ENCODE measurements at regions not wholly inside any gene's neighbourhood (a gene's known extent, or its start where the extent isn't known, plus 50 kb on each side); places are given as distances from the start of the nearest gene placed in this dataset.

DNA sequence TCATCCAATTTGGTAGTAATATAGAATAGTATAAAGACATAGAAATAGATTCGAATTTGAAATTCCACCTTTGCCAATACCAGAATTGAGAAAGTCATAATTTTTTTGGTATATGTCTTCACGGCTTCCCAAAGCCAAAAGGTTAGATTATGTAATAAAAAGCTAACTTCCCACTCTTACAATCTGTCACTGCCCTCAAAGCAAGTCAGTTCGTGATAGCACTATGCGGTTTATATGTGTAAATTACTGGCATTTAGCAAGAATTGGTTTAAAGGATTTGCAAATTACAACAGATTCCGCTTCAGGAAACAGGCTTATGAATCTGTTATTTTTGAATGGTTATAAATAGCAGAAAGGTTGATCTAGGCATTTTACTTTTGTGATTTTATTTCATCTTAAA, 679.4 kb upstream of the ADGRL2 start:
- no peaks in the 10 kb centered on the region for H3K36me3 Mint-ChIP-seq (ENCODE audit: insufficient read depth, unreplicated experiment)
- no peak overlapping the region for H3K4me3 Mint-ChIP-seq (ENCODE audit: low read depth, unreplicated experiment)
- no peaks in the 10 kb centered on the region for H3K9me3 Mint-ChIP-seq (ENCODE audit: low read depth, unreplicated experiment)
- TF ChIP-seq, protein P1, sequence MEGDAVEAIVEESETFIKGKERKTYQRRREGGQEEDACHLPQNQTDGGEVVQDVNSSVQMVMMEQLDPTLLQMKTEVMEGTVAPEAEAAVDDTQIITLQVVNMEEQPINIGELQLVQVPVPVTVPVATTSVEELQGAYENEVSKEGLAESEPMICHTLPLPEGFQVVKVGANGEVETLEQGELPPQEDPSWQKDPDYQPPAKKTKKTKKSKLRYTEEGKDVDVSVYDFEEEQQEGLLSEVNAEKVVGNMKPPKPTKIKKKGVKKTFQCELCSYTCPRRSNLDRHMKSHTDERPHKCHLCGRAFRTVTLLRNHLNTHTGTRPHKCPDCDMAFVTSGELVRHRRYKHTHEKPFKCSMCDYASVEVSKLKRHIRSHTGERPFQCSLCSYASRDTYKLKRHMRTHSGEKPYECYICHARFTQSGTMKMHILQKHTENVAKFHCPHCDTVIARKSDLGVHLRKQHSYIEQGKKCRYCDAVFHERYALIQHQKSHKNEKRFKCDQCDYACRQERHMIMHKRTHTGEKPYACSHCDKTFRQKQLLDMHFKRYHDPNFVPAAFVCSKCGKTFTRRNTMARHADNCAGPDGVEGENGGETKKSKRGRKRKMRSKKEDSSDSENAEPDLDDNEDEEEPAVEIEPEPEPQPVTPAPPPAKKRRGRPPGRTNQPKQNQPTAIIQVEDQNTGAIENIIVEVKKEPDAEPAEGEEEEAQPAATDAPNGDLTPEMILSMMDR (IDR thresholded peaks at IDR 0.05; ENCODE audit: unreplicated experiment), result no peak
- CTCF ChIA-PET, result no interaction called here
- no TSS peak for BruUV-seq (replicated peaks)
- no peaks in the 10 kb centered on the region for H3K27me3 Mint-ChIP-seq (ENCODE audit: unreplicated experiment)
- no peak for DNase-seq
- H3K27ac Mint-ChIP-seq (ENCODE audit: unreplicated experiment), result no peak overlapping the region
- H3K4me1 Mint-ChIP-seq (ENCODE audit: low read depth, unreplicated experiment), result no peaks in the 10 kb centered on the region
- intact Hi-C loops (cut with micrococcal nuclease; ENCODE audit: unreplicated experiment), result no loop called here

GRCh38 chr1:81119319-81119718, 681.4 kb upstream of the ADGRL2 start:
- Mint-ChIP-seq H3K9me3 (ENCODE audit: low read depth, unreplicated experiment) (no peaks in the 10 kb centered on the region), H3K4me1 (ENCODE audit: low read depth, unreplicated experiment) (no peaks in the 10 kb centered on the region), H3K36me3 (ENCODE audit: insufficient read depth, unreplicated experiment) (no peaks in the 10 kb centered on the region), H3K4me3 (ENCODE audit: low read depth, unreplicated experiment) (no peak overlapping the region), H3K27ac (ENCODE audit: unreplicated experiment) (no peak overlapping the region), H3K27me3 (ENCODE audit: unreplicated experiment) (no peaks in the 10 kb centered on the region)
- CTCF ChIA-PET, result no interaction called here
- DNase-seq, result no peak
- BruUV-seq (replicated peaks), result no TSS peak
- TF ChIP-seq, protein P1 (IDR thresholded peaks at IDR 0.05; ENCODE audit: unreplicated experiment), result no peak
- intact Hi-C loops (cut with micrococcal nuclease; ENCODE audit: unreplicated experiment), result no loop called here

DNA sequence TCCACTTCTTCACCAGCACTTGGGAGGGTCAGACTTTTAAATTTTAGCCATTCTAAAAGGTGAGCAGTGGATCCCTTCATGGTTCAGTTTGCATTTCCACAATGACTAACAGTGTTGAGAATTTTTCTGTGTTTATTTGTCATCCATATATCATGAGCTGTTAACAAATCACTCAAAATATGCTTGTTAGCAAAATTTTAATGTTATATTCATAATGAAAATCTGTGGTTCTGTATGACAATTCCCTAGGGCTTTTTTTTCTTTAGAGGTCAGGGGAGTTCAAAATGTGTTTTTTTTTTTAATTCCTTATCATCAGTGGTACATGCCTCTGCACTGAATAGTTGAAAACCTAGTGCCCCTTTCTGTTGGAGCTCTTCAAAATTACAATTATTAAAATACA, 682.2 kb upstream of the ADGRL2 start:
- CTCF ChIA-PET, result no interaction called here
- TF ChIP-seq, protein P1 (IDR thresholded peaks at IDR 0.05; ENCODE audit: unreplicated experiment), result no peak
- H3K27ac Mint-ChIP-seq (ENCODE audit: unreplicated experiment), result no peak overlapping the region
- H3K4me3 Mint-ChIP-seq (ENCODE audit: low read depth, unreplicated experiment), result no peak overlapping the region
- no peaks in the 10 kb centered on the region for H3K36me3 Mint-ChIP-seq (ENCODE audit: insufficient read depth, unreplicated experiment)
- intact Hi-C loops (cut with micrococcal nuclease; ENCODE audit: unreplicated experiment), result no loop called here
- no peaks in the 10 kb centered on the region for H3K27me3 Mint-ChIP-seq (ENCODE audit: unreplicated experiment)
- H3K9me3 Mint-ChIP-seq (ENCODE audit: low read depth, unreplicated experiment), result no peaks in the 10 kb centered on the region
- BruUV-seq (replicated peaks), result no TSS peak
- no peak for DNase-seq
- H3K4me1 Mint-ChIP-seq (ENCODE audit: low read depth, unreplicated experiment), result no peaks in the 10 kb centered on the region

DNA sequence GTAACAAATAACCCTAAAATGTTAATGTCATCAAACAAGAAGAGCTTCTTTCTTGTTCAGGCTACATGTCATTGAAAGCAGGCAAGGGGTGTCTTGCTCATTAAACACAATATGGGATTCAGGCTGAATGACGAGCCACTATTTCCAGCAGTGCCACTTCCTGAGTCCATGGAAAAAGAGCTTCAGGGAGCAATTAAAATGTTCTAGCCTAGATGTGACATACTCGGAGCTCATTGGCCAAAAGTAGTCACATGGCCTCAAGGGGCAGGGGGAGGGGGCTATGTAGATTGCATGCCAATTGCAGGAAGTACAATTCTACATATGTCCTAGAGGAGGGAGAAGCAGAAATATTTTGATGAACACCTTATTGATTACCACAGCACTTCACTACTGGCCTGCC, 685.3 kb upstream of the ADGRL2 start:
- Mint-ChIP-seq H3K4me1 (ENCODE audit: low read depth, unreplicated experiment) (no peaks in the 10 kb centered on the region), H3K27ac (ENCODE audit: unreplicated experiment) (no peak overlapping the region), H3K36me3 (ENCODE audit: insufficient read depth, unreplicated experiment) (no peaks in the 10 kb centered on the region), H3K9me3 (ENCODE audit: low read depth, unreplicated experiment) (no peaks in the 10 kb centered on the region), H3K27me3 (ENCODE audit: unreplicated experiment) (no peaks in the 10 kb centered on the region), H3K4me3 (ENCODE audit: low read depth, unreplicated experiment) (no peak overlapping the region)
- intact Hi-C loops (cut with micrococcal nuclease; ENCODE audit: unreplicated experiment), result no loop called here
- no peak for DNase-seq
- CTCF ChIA-PET, result no interaction called here
- TF ChIP-seq, protein P1 (IDR thresholded peaks at IDR 0.05; ENCODE audit: unreplicated experiment), result no peak
- no TSS peak for BruUV-seq (replicated peaks)

DNA sequence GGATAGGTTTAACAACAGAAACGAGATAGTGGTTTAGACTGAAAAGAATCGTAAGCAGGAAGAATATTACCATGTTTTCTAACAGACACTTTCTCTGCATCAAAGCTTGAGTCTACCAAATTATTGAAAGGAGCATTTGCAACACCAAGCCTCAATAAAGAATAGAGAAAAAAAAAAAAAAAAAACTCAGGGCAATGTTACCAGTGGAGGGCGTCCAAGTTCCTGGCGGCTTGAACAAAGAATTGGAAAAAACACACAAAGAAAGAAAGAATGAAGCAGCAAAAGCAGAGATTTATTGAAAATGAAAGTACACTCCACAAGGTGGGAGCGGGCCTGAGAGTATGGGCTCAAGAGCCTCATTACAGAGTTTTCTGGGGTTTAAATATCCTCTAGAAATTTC, 686.5 kb upstream of the ADGRL2 start:
- no peak overlapping the region for H3K4me3 Mint-ChIP-seq (ENCODE audit: low read depth, unreplicated experiment)

More for the DNA sequence above, 686.5 kb upstream of the ADGRL2 start:
- CTCF ChIA-PET, result no interaction called here
- BruUV-seq (replicated peaks), result no TSS peak
- intact Hi-C loops (cut with micrococcal nuclease; ENCODE audit: unreplicated experiment), result no loop called here
- DNase-seq, result no peak
- Mint-ChIP-seq H3K36me3 (ENCODE audit: insufficient read depth, unreplicated experiment) (no peaks in the 10 kb centered on the region), H3K9me3 (ENCODE audit: low read depth, unreplicated experiment) (peaks cover 2% of the 10 kb centered on the region), H3K27me3 (ENCODE audit: unreplicated experiment) (no peaks in the 10 kb centered on the region), H3K4me1 (ENCODE audit: low read depth, unreplicated experiment) (no peaks in the 10 kb centered on the region), H3K27ac (ENCODE audit: unreplicated experiment) (no peak overlapping the region)
- TF ChIP-seq, protein P1 (IDR thresholded peaks at IDR 0.05; ENCODE audit: unreplicated experiment), result no peak
